GM06990 (cell line): ENCODE measurements at regions not wholly inside any gene's neighbourhood (a gene's known extent, or its start where the extent isn't known, plus 50 kb on each side); places are given as distances from the start of the nearest gene placed in this dataset.

Experiments
- DNase-seq: peaks from one replicate; pipeline ENCODE4 v3.0.0-alpha.2; 2011; ENCODE audit not compliant: insufficient read length; ENCODE audit errors: extremely low read depth
- H3K27me3 ChIP-seq: replicated peaks from 2 replicates; pipeline ENCODE4 v1.6.0; 2011; ENCODE audit warnings: low read length; ENCODE audit not compliant: control insufficient read depth, insufficient read depth
- H3K36me3 ChIP-seq: 2 replicates; pipeline ENCODE4 v1.5.1; 2011; ENCODE audit warnings: low read length; ENCODE audit not compliant: control insufficient read depth, insufficient read depth
- H3K4me3 ChIP-seq: replicated peaks from 2 replicates; pipeline ENCODE4 v1.5.1; 2011; ENCODE audit warnings: low read depth, mild to moderate bottlenecking, control low read depth, low read length
- CTCF ChIP-seq: IDR thresholded peaks from 2 replicates; pipeline ENCODE4 v1.5.1; 2011; ENCODE audit warnings: low read length, control low read depth, mild to moderate bottlenecking, inconsistent platforms; ENCODE audit not compliant: insufficient read depth, poor library complexity, severe bottlenecking

GRCh38 chr5:12016159-12016746 is 112.0 kb upstream of the CTNND2 start:
- DNase-seq, result no peak
- no peak for TF ChIP-seq CTCF
- Histone ChIP-seq H3K27me3 (no peaks in the 10 kb centered on the region), H3K4me3 (no peak overlapping the region), H3K36me3 (no peaks in the 10 kb centered on the region)

- TF ChIP-seq CTCF, result no peak
- Histone ChIP-seq H3K36me3 (no peaks in the 10 kb centered on the region), H3K27me3 (no peaks in the 10 kb centered on the region), H3K4me3 (no peak overlapping the region)
- DNase-seq, result no peak
These were observed 109.1 kb upstream of the CTNND2 start for GRCh38 chr5:12013351-12013750.

GRCh38 chr5:12003680-12004079 is 99.4 kb upstream of the CTNND2 start:
- Histone ChIP-seq H3K4me3 (no peak overlapping the region), H3K36me3 (no peaks in the 10 kb centered on the region), H3K27me3 (no peaks in the 10 kb centered on the region)
- no peak for DNase-seq
- TF ChIP-seq CTCF, result no peak

GRCh38 chr5:11998397-11998796 is 94.2 kb upstream of the CTNND2 start:
- Histone ChIP-seq H3K36me3 (no peaks in the 10 kb centered on the region), H3K4me3 (no peak overlapping the region), H3K27me3 (no peaks in the 10 kb centered on the region)
- TF ChIP-seq CTCF, result no peak
- DNase-seq, result no peak

GRCh38 chr5:11997942-11998341 is 93.7 kb upstream of the CTNND2 start:
- DNase-seq, result no peak
- Histone ChIP-seq H3K36me3 (no peaks in the 10 kb centered on the region), H3K27me3 (no peaks in the 10 kb centered on the region), H3K4me3 (no peak overlapping the region)
- TF ChIP-seq CTCF, result no peak

- no peak for DNase-seq
- H3K27me3 ChIP-seq, result no peaks in the 10 kb centered on the region
- H3K4me3 ChIP-seq, result no peak overlapping the region
- H3K36me3 ChIP-seq, result no peaks in the 10 kb centered on the region
- no peak for TF ChIP-seq CTCF
These were observed 88.3 kb upstream of the CTNND2 start for GRCh38 chr5:11992518-11992917.
